Activated CD4-positive, alpha-beta T cell treated with anti-CD3 and anti-CD28 coated beads for 1 hour (primary cell): ENCODE measurements at regions not wholly inside any gene's neighbourhood (a gene's known extent, or its start where the extent isn't known, plus 50 kb on each side); places are given as distances from the start of the nearest gene placed in this dataset.
"Not testable (repeated sequence)": the region's sequence is repeated elsewhere in the genome, so short reads cannot be mapped to it uniquely, and the experiment has no call there.

Experiments used
- DNase-seq: peaks from one replicate; pipeline ENCODE4 v3.0.0-alpha.2; 2020

GRCh38 chr2:145402706-145403277 is 882.9 kb upstream of the ZEB2 start:
- DNase-seq = no peak

- no peak for DNase-seq
Observed at GRCh38 chr2:145399131-145399530, 879.2 kb upstream of the ZEB2 start.

GRCh38 chr2:145394181-145394580 is 874.3 kb upstream of the ZEB2 start:
- DNase-seq = no peak

- no peak for DNase-seq
Observed at GRCh38 chr2:145386973-145387372, 867.1 kb upstream of the ZEB2 start.

GRCh38 chr2:145383961-145384360 is 864.0 kb upstream of the ZEB2 start:
- no peak for DNase-seq

- DNase-seq = no peak
Observed at GRCh38 chr2:145380436-145381017, 860.6 kb upstream of the ZEB2 start.

GRCh38 chr2:145379934-145380333 is 860.0 kb upstream of the ZEB2 start:
- DNase-seq = no peak

- no peak for DNase-seq
Observed at GRCh38 chr2:145374165-145374564, 854.2 kb upstream of the ZEB2 start.

- not testable (repeated sequence) for DNase-seq
Observed at GRCh38 chr2:145367334-145367733, 847.4 kb upstream of the ZEB2 start.

- no peak for DNase-seq
Observed at GRCh38 chr2:145366341-145366740, 846.4 kb upstream of the ZEB2 start.

GRCh38 chr2:145360129-145360790 is 840.3 kb upstream of the ZEB2 start:
- DNase-seq = no peak

GRCh38 chr2:145359561-145359960 is 839.6 kb upstream of the ZEB2 start:
- no peak for DNase-seq

- DNase-seq = no peak
Observed at GRCh38 chr2:145356056-145356455, 836.1 kb upstream of the ZEB2 start.

- DNase-seq = no peak
Observed at GRCh38 chr2:145352484-145352883, 832.6 kb upstream of the ZEB2 start.

GRCh38 chr2:145351864-145352425 is 832.0 kb upstream of the ZEB2 start:
- no peak for DNase-seq

GRCh38 chr2:145350011-145350410 is 830.1 kb upstream of the ZEB2 start:
- DNase-seq = no peak

GRCh38 chr2:145344076-145344724 is 824.3 kb upstream of the ZEB2 start:
- DNase-seq = no peak

GRCh38 chr2:145343287-145343686 is 823.4 kb upstream of the ZEB2 start:
- DNase-seq = no peak

GRCh38 chr2:145341536-145341935 is 821.6 kb upstream of the ZEB2 start:
- DNase-seq = no peak

- DNase-seq = no peak
Observed at GRCh38 chr2:145339646-145340045, 819.7 kb upstream of the ZEB2 start.

- DNase-seq = no peak
Observed at GRCh38 chr2:145332210-145332898, 812.4 kb upstream of the ZEB2 start.

- no peak for DNase-seq
Observed at GRCh38 chr2:145329971-145330370, 810.1 kb upstream of the ZEB2 start.

- DNase-seq = no peak
Observed at GRCh38 chr2:145325485-145325884, 805.6 kb upstream of the ZEB2 start.
